ENCODE measurements at regions not wholly inside any gene's neighbourhood (a gene's known extent, or its start where the extent isn't known, plus 50 kb on each side); places are given as distances from the start of the nearest gene placed in this dataset.

GRCh38 chr9:134243778-134244467, 79.6 kb upstream of the RNU6ATAC start (continued):
- TF ChIP-seq RELB (IDR thresholded peaks at IDR 0.05; ENCODE audit: low read depth), result peak; percentile 40; the same call in 1 of the 2 replicates
- TF ChIP-seq TCF12 (IDR thresholded peaks at IDR 0.05; ENCODE audit: low read depth, low read length), result no peak

GRCh38 chr9:134245179-134245578, 80.8 kb upstream of the RNU6ATAC start:
- Histone ChIP-seq H4K20me1 (ENCODE audit: control insufficient read depth, insufficient read depth) (no peaks in the 10 kb centered on the region), H3K9me3 (replicated peaks; ENCODE audit: control insufficient read depth, insufficient read depth, low read length) (peaks cover 7% of the 10 kb centered on the region; the same call in 2 of the 3 replicates), H3K36me3 (ENCODE audit: control insufficient read depth in 2 of 2, insufficient read depth in 2 of 2, low read length in 1 of 2) (no peaks in the 10 kb centered on the region), H3K4me2 (ENCODE audit: control insufficient read depth, insufficient read depth) (no peak overlapping the region), H3K9ac (ENCODE audit: control insufficient read depth, insufficient read depth, low read length) (no peak overlapping the region), H2AFZ (ENCODE audit: control insufficient read depth, low read depth, low read length) (no peak overlapping the region), H3K27ac (ENCODE audit: control insufficient read depth, insufficient read depth) (no peak overlapping the region), H3K79me2 (ENCODE audit: control insufficient read depth, insufficient read depth, low read length) (no peaks in the 10 kb centered on the region), H3K4me3 (no peak overlapping the region), H3K27me3 (replicated peaks in 1 of 2; ENCODE audit: control insufficient read depth in 2 of 2, insufficient read depth in 2 of 2, low read length in 1 of 2) (no peaks in the 10 kb centered on the region; a peak in 2 of 4 replicates), H3K4me1 (ENCODE audit: control insufficient read depth, insufficient read depth, low read length) (peaks cover 4% of the 10 kb centered on the region; the same call in 1 of the 2 replicates)
- no TSS peak for BruUV-seq (replicated peaks)
- ChIA-PET RAD21 (ENCODE audit: unreplicated experiment) (interaction anchor here (1.2 kb wide), 1 partner anchor 48 kb away, joined by 3 read pairs; no protein-coding TSS in a partner anchor), CTCF (interaction anchor here (1.4 kb wide), 1 partner anchor 23 kb away, joined by 3 read pairs; no protein-coding TSS in a partner anchor), SMC1A (ENCODE audit: uncharacterized antibody, unreplicated experiment) (no interaction called here), POLR2A (interaction anchor here (0.8 kb wide), 1 partner anchor 23 kb away, joined by 3 read pairs; no protein-coding TSS in a partner anchor)
- ATAC-seq (no peak), DNase-seq (ENCODE audit: low read depth, low spot score) (no peak), FAIRE-seq (peak; percentile 31)
- in situ Hi-C loops (cut with MboI), result no loop called here
- 34% methylated on average over 11 of the region's 11 CpGs for WGBS (ENCODE audit: insufficient coverage, insufficient replicate concordance, low lambda C conversion rate, missing lambda C conversion rate)
- intact Hi-C loops (cut with micrococcal nuclease; ENCODE audit: unreplicated experiment), result loop anchor here (2.0 kb wide), 1 partner anchor 48 kb away; no protein-coding TSS in a partner anchor
- TF ChIP-seq BCL3 (IDR thresholded peaks at IDR 0.05; ENCODE audit: borderline replicate concordance, insufficient read depth, low read depth, low read length, poor library complexity, severe bottlenecking) (peak; percentile 59), IKZF2 (IDR thresholded peaks at IDR 0.05) (no peak)

Measured in GM12878 (cell line).